SK-N-SH (cell line): ENCODE measurements at regions not wholly inside any gene's neighbourhood (a gene's known extent, or its start where the extent isn't known, plus 50 kb on each side); places are given as distances from the start of the nearest gene placed in this dataset.

Source experiments
- CTCF ChIA-PET: fragments of 300-600, 350-600 bp; formaldehyde crosslinking; extraction: SDS; loops from one replicate; lab custom pipeline; 2021; lab: Yijun Ruan, JAX
- POLR2A ChIA-PET: fragments of 350-600 bp; sonication (Branson Sonifier 250); formaldehyde crosslinking; extraction: SDS; loops from one replicate; lab custom pipeline; 2020; ENCODE audit warnings: antibody characterized with exemption, inconsistent platforms; lab: Yijun Ruan, JAX
- DNase-seq: peaks from one replicate; pipeline ENCODE4 v3.0.0; 2012
- H2AFZ ChIP-seq: fragments of 200-600 bp; sonication (generic); 2 replicates; pipeline ENCODE4 v1.8.1; 2016; ENCODE audit warnings: antibody characterized with exemption, mild to moderate bottlenecking, low read depth
- H3F3A ChIP-seq: fragments of 200-600 bp; sonication (generic); replicated peaks from 2 replicates; pipeline ENCODE3; 2016; ENCODE audit warnings: antibody characterized with exemption, mild to moderate bottlenecking; ENCODE audit not compliant: insufficient read depth
- H3K27ac ChIP-seq, 2 experiments: fragments of 200-500 bp in 1 of 2; fragments of 200-600 bp in 1 of 2; sonication (Bioruptor generic) in 1 of 2; sonication (generic), shearing (Covaris generic) in 1 of 2; 2 replicates each; pipeline versions ENCODE4 v1.5.1 to v1.6.1; 2014 to 2016; ENCODE audit warnings: low read depth in 2 of 2, inconsistent platforms in 1 of 2, low read length in 1 of 2, mild to moderate bottlenecking in 1 of 2, mixed read lengths in 1 of 2
- H3K27me3 ChIP-seq: fragments of 200-600 bp; sonication (generic), shearing (Covaris generic); 2 replicates; pipeline ENCODE4 v1.6.1; 2016; ENCODE audit warnings: mixed run types; ENCODE audit not compliant: insufficient read depth
- H3K36me3 ChIP-seq, 2 experiments: fragments of 200-500 bp in 1 of 2; fragments of 200-600 bp in 1 of 2; sonication (Bioruptor generic) in 1 of 2; sonication (generic) in 1 of 2; replicated peaks in 1 of 2; 2 replicates each; pipeline versions ENCODE3 to v1.5.1; 2014 to 2016; ENCODE audit warnings: low read length in 1 of 2, mild to moderate bottlenecking in 1 of 2; ENCODE audit not compliant: insufficient read depth in 2 of 2, control insufficient read depth in 1 of 2
- H3K4me1 ChIP-seq, 2 experiments: fragments of 200-500 bp in 1 of 2; fragments of 200-600 bp in 1 of 2; sonication (Bioruptor generic) in 1 of 2; sonication (generic), shearing (Covaris generic) in 1 of 2; 2 replicates each; pipeline versions ENCODE4 v1.5.1 to v1.6.1; 2014 to 2016; ENCODE audit warnings: low read depth in 1 of 2, low read length in 1 of 2, mixed run types in 1 of 2; ENCODE audit not compliant: insufficient read depth in 2 of 2, control insufficient read depth in 1 of 2
- H3K4me2 ChIP-seq: fragments of 200-600 bp; sonication (generic), shearing (Covaris generic); 2 replicates; pipeline ENCODE4 v1.6.1; 2017; ENCODE audit warnings: mixed run types
- H3K4me3 ChIP-seq, 2 experiments: fragments of 200-500 bp in 1 of 2; fragments of 200-600 bp in 1 of 2; sonication (Bioruptor generic) in 1 of 2; sonication (generic), shearing (Covaris generic) in 1 of 2; 2 replicates each; pipeline versions ENCODE4 v1.5.1 to v1.8.1; 2014 to 2016; ENCODE audit warnings: low read depth in 2 of 2, inconsistent platforms in 1 of 2, low read length in 1 of 2, mild to moderate bottlenecking in 1 of 2, mixed read lengths in 1 of 2, moderate library complexity in 1 of 2
- H3K79me2 ChIP-seq: fragments of 200-600 bp; sonication (generic); 2 replicates; pipeline ENCODE4 v1.8.1; 2017; ENCODE audit warnings: mild to moderate bottlenecking; ENCODE audit not compliant: insufficient read depth
- H3K9ac ChIP-seq: fragments of 200-600 bp; sonication (generic); 2 replicates; pipeline ENCODE4 v1.6.1; 2017; ENCODE audit warnings: mixed run types
- H3K9me2 ChIP-seq: fragments of 200-600 bp; sonication (generic); 2 replicates; pipeline ENCODE4 v1.6.1; 2017; ENCODE audit warnings: mixed run types
- H3K9me3 ChIP-seq: fragments of 200-600 bp; sonication (generic); 2 replicates; pipeline ENCODE4 v1.6.1; 2017; ENCODE audit warnings: mixed run types, mild to moderate bottlenecking, moderate library complexity
- H4K20me1 ChIP-seq: fragments of 200-600 bp; sonication (generic); 2 replicates; pipeline ENCODE4 v1.6.1; 2017; ENCODE audit warnings: mild to moderate bottlenecking, mixed run types; ENCODE audit not compliant: insufficient read depth
- CHD2 ChIP-seq: fragments of 150-350 bp; IDR thresholded peaks from 2 replicates; pipeline ENCODE4 v1.6.1; 2018; ENCODE audit warnings: low read length; ENCODE audit not compliant: partially characterized antibody
- EP300 ChIP-seq, 2 experiments: IDR thresholded peaks; 2 replicates each; pipeline versions ENCODE4 v1.4.0 to v1.6.1; 2012; ENCODE audit warnings: borderline replicate concordance in 1 of 2, low read depth in 1 of 2, low read length in 1 of 2
- FOXM1 ChIP-seq: IDR thresholded peaks from 2 replicates; pipeline ENCODE4 v1.4.0; 2012; ENCODE audit warnings: low read depth, mild to moderate bottlenecking
- GABPA ChIP-seq: IDR thresholded peaks from 2 replicates; pipeline ENCODE4 v1.4.0; 2012; ENCODE audit warnings: low read depth, mild to moderate bottlenecking
- GATA2 ChIP-seq: sonication (generic); formaldehyde crosslinking; IDR thresholded peaks from 2 replicates; pipeline ENCODE4 v1.5.0; 2020; ENCODE audit warnings: mild to moderate bottlenecking, missing genetic modification reagents
- IRF3 ChIP-seq: fragments of 150-350 bp; IDR thresholded peaks from 2 replicates; pipeline ENCODE4 v1.6.1; 2016; ENCODE audit warnings: mild to moderate bottlenecking, low read depth, low read length
- MXI1 ChIP-seq: IDR thresholded peaks from 2 replicates; pipeline ENCODE4 v1.6.1; 2012; ENCODE audit warnings: mild to moderate bottlenecking, low read depth, low read length, improper control_type of control experiment
- NFIC ChIP-seq: IDR thresholded peaks from 2 replicates; pipeline ENCODE4 v1.4.0; 2012; ENCODE audit warnings: borderline replicate concordance
- RAD21 ChIP-seq: IDR thresholded peaks from 2 replicates; pipeline ENCODE4 v1.6.1; 2012; ENCODE audit warnings: mild to moderate bottlenecking, low read length
- RFX5 ChIP-seq: IDR thresholded peaks from 2 replicates; pipeline ENCODE4 v1.6.1; 2012; ENCODE audit warnings: mild to moderate bottlenecking, improper control_type of control experiment, low read length
- RXRA ChIP-seq: IDR thresholded peaks from 2 replicates; pipeline ENCODE4 v1.4.0; 2012; ENCODE audit warnings: low read depth, mild to moderate bottlenecking, borderline replicate concordance
- SMC3 ChIP-seq: IDR thresholded peaks from 2 replicates; pipeline ENCODE4 v1.6.1; 2012; ENCODE audit warnings: low read depth, low read length, improper control_type of control experiment
- TAF1 ChIP-seq: IDR thresholded peaks from 2 replicates; pipeline ENCODE4 v1.6.1; 2012; ENCODE audit warnings: low read depth, mild to moderate bottlenecking, low read length, moderate library complexity, borderline replicate concordance
- WGBS: methylation state at CpG from one replicate; pipeline ENCODE4 v1.1.6; 2017; ENCODE audit warnings: low lambda C conversion rate; 5-methylcytosine and 5-hydroxymethylcytosine counted together
- TF ChIP-seq, protein P1 (sequence below): IDR thresholded peaks from 2 replicates; pipeline ENCODE4 v1.4.0; 2012; ENCODE audit warnings: low read depth, borderline replicate concordance
- TF ChIP-seq, protein P2 (sequence below): IDR thresholded peaks from 2 replicates; pipeline ENCODE4 v1.4.0; 2012; ENCODE audit warnings: low read depth
- TF ChIP-seq, protein P3 (sequence below): fragments of 200-600 bp; sonication (generic); IDR thresholded peaks from 2 replicates; pipeline ENCODE4 v1.6.1; 2017; ENCODE audit warnings: antibody characterized with exemption, mild to moderate bottlenecking, moderate library complexity

- Histone ChIP-seq H3F3A (no peaks in the 10 kb centered on the region), H3K27ac (no peak overlapping the region), H3K9me2 (no peaks in the 10 kb centered on the region), H3K4me1 (no peaks in the 10 kb centered on the region), H3K79me2 (no peaks in the 10 kb centered on the region), H3K27me3 (no peaks in the 10 kb centered on the region), H3K9ac (no peak overlapping the region), H2AFZ (no peak overlapping the region), H3K9me3 (no peaks in the 10 kb centered on the region), H3K4me2 (no peak overlapping the region), H3K36me3 (no peaks in the 10 kb centered on the region), H4K20me1 (no peaks in the 10 kb centered on the region), H3K4me3 (no peak overlapping the region)
- TF ChIP-seq EP300 (IDR thresholded peaks at IDR 0.05; ENCODE audit: borderline replicate concordance in 1 of 2, low read depth in 1 of 2, low read length in 1 of 2), result no peak
- no peak for TF ChIP-seq IRF3
- no peak for TF ChIP-seq TAF1
- no peak for TF ChIP-seq RXRA
- DNase-seq, result no peak
- 0% methylated on average over 2 of the region's 2 CpGs for WGBS
- CTCF ChIA-PET, result no interaction called here
- POLR2A ChIA-PET, result no interaction called here
Observed at GRCh38 chr4:110830461-110830860, 207.6 kb upstream of the PITX2 start.

DNA sequence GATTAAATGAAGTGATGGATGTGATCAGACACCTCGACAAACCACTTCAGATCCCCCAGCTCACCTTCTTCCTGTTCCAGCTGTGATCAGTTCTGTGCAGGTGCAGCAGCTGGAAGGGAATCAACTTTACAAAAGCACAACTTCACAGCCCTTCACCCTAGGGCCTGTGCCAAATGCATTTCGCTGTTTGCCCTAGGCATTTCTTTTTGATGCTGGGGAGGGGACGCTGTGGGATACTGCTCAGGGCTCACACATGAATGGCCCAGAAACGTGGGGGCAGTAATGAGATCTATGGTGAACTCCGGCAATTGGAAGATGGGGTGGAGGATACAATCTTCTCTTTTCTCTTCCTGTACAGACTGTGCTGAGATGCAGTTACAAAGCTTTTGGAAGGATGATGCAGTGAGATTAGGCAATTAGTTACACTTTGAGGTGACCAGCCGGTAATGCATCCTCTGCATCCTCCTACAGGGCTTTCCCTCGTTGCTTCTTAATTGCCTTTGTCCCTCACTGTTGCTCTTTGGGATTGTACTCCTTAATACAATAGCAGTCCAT lies 215.1 kb upstream of the PITX2 start:
- no peak for DNase-seq
- H3K36me3 ChIP-seq, result no peaks in the 10 kb centered on the region
- H3K4me3 ChIP-seq, result no peak overlapping the region
- no peaks in the 10 kb centered on the region for H3K9me2 ChIP-seq
- H4K20me1 ChIP-seq, result no peaks in the 10 kb centered on the region
- 5% methylated on average over 7 of the region's 7 CpGs for WGBS
- no peaks in the 10 kb centered on the region for H3K79me2 ChIP-seq
- no peak overlapping the region for H3K4me2 ChIP-seq
- TF ChIP-seq, protein P1, sequence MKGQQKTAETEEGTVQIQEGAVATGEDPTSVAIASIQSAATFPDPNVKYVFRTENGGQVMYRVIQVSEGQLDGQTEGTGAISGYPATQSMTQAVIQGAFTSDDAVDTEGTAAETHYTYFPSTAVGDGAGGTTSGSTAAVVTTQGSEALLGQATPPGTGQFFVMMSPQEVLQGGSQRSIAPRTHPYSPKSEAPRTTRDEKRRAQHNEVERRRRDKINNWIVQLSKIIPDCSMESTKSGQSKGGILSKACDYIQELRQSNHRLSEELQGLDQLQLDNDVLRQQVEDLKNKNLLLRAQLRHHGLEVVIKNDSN, result no peak
- no peak for TF ChIP-seq NFIC
- no peak for TF ChIP-seq RAD21
- TF ChIP-seq, protein P2, sequence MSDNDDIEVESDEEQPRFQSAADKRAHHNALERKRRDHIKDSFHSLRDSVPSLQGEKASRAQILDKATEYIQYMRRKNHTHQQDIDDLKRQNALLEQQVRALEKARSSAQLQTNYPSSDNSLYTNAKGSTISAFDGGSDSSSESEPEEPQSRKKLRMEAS, result no peak
- no peak for TF ChIP-seq CHD2
- H2AFZ ChIP-seq, result no peak overlapping the region
- H3K4me1 ChIP-seq, result no peaks in the 10 kb centered on the region
- CTCF ChIA-PET, result no interaction called here
- no peaks in the 10 kb centered on the region; the same call in 1 of the 2 replicates for H3K27me3 ChIP-seq
- no peaks in the 10 kb centered on the region for H3F3A ChIP-seq
- no peak overlapping the region for H3K27ac ChIP-seq
- no peak overlapping the region for H3K9ac ChIP-seq
- H3K9me3 ChIP-seq, result no peaks in the 10 kb centered on the region
- POLR2A ChIA-PET, result no interaction called here

GRCh38 chr4:110840221-110840654 lies 217.4 kb upstream of the PITX2 start:
- 8% methylated on average over 2 of the region's 2 CpGs for WGBS
- H4K20me1 ChIP-seq, result no peaks in the 10 kb centered on the region
- H3K27ac ChIP-seq, result no peak overlapping the region
- H3F3A ChIP-seq, result no peaks in the 10 kb centered on the region
- no peaks in the 10 kb centered on the region for H3K9me3 ChIP-seq
- no peak overlapping the region for H3K9ac ChIP-seq
- POLR2A ChIA-PET, result no interaction called here
- DNase-seq, result no peak
- H3K4me3 ChIP-seq, result no peak overlapping the region
- H3K27me3 ChIP-seq, result peaks cover 6% of the 10 kb centered on the region; the same call in 1 of the 2 replicates
- no peak overlapping the region for H2AFZ ChIP-seq
- H3K4me2 ChIP-seq, result no peak overlapping the region
- H3K79me2 ChIP-seq, result no peaks in the 10 kb centered on the region
- no peaks in the 10 kb centered on the region for H3K4me1 ChIP-seq
- H3K36me3 ChIP-seq, result no peaks in the 10 kb centered on the region
- no peaks in the 10 kb centered on the region for H3K9me2 ChIP-seq
- CTCF ChIA-PET, result no interaction called here
- TF ChIP-seq FOXM1, result no peak
- TF ChIP-seq GATA2 (CRISPR knock-in tag), result no peak
- no peak for TF ChIP-seq RFX5
- no peak for TF ChIP-seq CHD2
- TF ChIP-seq NFIC, result no peak
- no peak for TF ChIP-seq SMC3
- TF ChIP-seq TAF1, result no peak
- no peak for TF ChIP-seq RAD21
- no peak for TF ChIP-seq GABPA
- no peak for TF ChIP-seq RXRA
- no peak for TF ChIP-seq IRF3
- TF ChIP-seq MXI1, result no peak
- TF ChIP-seq, protein P3, sequence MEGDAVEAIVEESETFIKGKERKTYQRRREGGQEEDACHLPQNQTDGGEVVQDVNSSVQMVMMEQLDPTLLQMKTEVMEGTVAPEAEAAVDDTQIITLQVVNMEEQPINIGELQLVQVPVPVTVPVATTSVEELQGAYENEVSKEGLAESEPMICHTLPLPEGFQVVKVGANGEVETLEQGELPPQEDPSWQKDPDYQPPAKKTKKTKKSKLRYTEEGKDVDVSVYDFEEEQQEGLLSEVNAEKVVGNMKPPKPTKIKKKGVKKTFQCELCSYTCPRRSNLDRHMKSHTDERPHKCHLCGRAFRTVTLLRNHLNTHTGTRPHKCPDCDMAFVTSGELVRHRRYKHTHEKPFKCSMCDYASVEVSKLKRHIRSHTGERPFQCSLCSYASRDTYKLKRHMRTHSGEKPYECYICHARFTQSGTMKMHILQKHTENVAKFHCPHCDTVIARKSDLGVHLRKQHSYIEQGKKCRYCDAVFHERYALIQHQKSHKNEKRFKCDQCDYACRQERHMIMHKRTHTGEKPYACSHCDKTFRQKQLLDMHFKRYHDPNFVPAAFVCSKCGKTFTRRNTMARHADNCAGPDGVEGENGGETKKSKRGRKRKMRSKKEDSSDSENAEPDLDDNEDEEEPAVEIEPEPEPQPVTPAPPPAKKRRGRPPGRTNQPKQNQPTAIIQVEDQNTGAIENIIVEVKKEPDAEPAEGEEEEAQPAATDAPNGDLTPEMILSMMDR, result no peak
